ENCODE measurements at regions not wholly inside any gene's neighbourhood (a gene's known extent, or its start where the extent isn't known, plus 50 kb on each side); places are given as distances from the start of the nearest gene placed in this dataset.

GRCh38 chr9:80285326-80285725, 713.6 kb downstream of the TLE4 start:
- DNase-seq: no peak

DNA sequence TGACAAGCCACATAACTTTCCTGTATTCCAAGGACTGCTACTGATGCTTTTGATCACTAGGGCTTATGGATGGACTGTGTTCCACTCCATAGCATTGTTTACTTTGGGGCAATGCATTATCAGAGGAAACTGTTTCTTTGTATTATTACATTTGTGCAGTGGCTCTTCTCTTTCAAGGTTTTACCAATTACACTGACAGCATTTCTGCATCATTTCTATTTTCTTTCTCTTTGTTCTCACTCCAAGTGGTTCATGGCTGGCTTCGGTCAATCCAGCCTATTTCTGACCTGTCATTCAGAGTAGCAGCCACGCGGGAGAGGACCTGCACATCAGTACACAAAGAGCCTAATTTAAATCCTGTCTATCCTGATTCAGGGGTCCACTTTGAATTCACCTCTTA, 711.0 kb downstream of the TLE4 start:
- DNase-seq: no peak

- no peak for DNase-seq
Measured at GRCh38 chr9:80259079-80259478, 687.3 kb downstream of the TLE4 start.

- no peak for DNase-seq
Measured at GRCh38 chr9:80251778-80252177, 680.0 kb downstream of the TLE4 start.

DNA sequence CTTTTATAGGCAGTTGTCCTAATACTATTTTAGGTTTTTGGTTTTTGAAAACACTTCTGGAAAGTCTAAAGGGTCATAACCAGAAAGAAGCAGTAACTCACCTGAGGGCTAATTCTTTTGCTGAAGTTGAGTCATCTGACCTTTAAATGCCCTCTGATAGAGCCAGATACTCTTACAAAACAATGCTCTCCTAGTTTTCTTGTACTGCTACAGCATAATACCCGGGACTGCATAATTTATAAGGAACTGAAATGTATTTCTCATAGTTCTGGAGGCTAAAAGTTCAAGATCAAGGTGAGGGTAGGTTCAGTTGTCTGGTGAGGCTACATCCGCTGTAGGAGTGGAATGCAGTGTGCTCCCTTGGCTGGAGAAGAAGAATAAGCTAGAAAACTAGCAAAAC, 670.3 kb downstream of the TLE4 start:
- DNase-seq: no peak

- no peak for DNase-seq
Measured at GRCh38 chr9:80235752-80236151, 664.0 kb downstream of the TLE4 start.

DNA sequence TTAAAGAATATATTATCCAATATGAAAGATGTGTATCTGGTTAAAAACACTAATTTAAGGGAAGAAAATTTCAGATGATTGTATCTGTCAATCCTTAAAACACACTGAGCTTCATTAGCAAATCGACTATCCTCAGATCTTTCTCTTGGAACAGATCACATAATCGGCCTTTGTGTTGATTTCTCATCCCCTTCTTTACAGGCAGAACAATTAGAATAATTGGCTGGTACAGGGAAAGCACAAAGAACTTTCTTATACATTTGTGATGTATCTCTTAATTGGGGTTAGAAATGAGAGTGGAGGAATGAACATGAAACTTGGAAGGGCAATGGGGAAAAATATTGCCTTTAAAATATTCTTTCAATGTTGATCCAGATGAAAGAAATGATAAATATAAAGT, 662.1 kb downstream of the TLE4 start:
- DNase-seq: no peak

GRCh38 chr9:80233102-80233843, 661.5 kb downstream of the TLE4 start:
- no peak for DNase-seq

DNA sequence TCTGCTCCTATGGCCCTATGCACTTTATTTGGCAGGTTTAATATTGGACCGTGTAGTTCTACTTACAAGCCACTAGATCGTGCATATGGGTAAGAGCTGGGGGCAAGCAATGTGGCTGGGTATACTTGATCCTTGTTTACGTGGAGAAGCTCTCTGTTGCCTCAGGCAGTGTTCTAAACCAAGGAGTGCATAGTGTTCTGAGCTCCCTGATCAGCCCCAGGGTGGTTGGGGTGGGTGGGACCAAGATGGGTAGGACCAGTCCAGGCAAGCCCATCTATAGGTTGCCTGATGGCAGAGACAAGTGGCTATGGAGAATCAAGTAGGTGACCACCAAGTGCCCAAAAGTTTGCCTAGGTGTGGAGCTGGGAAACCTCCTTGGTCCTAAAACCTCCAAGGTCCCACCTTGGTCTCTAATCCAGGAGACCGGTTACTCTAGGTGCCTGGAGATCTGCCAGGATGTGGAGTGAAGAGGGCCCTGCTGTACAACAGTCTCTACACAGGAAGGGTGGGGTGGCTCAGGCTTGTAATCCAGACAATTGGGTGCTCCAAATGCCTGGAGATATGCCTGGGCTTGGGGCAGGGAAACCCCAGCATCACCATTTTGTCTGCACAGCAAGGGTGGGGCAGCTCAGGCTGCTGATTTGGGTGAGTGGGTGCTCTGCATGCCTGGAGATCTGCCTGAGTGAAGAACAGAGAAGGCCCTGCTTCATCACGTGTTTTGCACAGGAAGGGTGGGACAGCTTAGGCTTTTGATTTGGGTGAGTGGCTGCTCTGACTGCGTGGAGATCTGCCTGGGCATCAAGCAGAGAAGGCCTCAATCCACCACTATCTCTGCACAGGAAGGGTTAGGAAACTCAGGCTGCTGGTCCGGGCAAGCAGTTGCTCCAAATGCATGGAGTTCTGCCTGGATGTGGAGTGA, 659.8 kb downstream of the TLE4 start:
- DNase-seq: no peak

GRCh38 chr9:80223897-80224296, 652.1 kb downstream of the TLE4 start:
- DNase-seq: no peak

DNA sequence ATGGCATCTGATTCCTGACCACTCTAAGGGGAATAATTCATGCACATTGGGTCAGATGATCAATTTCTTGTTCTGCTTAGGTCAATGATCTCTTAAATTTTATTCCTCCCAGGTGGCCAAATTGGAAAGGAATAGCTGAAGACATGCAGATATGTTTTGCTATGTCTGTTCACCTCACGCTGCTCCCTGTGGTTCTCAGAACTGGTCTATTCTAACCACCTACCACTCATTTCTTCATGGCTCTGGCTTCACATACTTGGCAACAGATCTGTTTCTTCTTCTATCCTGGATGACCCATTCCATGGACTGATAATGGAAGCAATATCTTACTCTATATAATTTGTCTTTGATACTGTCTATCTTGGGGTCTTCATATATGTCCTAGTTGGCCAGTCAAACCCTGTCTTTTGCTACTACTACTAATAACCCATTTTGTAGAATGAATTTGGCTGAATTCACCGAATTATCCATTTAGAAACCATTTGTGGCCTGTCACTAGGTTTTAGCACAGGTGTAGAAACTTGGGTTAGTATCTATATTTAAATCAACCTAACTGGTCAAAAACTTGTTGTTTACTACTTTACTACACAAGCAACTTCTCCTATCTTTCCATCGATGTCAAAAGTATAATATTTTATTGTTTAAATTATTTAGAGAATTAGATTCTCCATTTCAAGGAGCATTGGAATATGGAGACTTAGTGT, 650.9 kb downstream of the TLE4 start:
- DNase-seq: no peak

GRCh38 chr9:80218328-80218727, 646.6 kb downstream of the TLE4 start:
- no peak for DNase-seq

DNA sequence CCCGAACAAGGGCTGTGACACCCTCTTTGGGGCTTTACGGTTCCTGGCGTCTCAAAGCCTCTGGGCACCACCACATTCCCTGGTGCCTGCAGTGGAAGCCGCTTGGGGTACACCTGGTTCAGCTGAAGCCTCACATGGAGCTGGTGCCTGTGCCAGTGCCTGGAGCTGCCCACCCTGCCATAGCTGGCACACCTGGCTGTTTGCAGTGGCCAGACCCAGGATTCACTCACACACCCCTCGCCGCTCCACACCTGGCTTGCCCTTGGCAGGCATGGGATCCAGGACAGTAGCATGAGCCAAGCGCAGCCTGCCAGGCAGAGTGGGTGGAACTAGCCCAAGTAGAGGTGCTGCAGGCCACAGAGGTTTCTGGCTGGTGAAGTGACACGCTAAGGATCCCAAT, 641.8 kb downstream of the TLE4 start:
- DNase-seq: no peak

- no peak for DNase-seq
Measured at GRCh38 chr9:80208696-80209095, 636.9 kb downstream of the TLE4 start.

- no peak for DNase-seq
Measured at GRCh38 chr9:80204054-80204453, 632.3 kb downstream of the TLE4 start.

DNA sequence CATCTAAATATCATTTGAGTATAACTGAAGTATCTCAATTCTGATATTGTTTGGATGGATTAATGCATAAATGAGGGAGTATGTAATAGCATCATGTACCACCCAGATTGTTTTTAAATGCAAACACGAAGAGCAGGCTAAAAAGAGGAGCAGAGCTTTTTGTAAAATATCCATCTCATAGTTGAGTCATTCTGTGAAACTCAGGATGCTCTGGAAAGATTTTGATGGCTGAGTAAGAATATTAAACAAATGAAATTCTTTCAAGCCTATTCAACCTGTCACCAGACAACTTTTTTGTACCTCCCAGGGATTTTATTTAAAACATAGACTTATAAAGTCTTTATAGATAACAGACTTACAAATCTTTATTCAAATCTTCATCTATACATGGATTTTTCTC, 625.9 kb downstream of the TLE4 start:
- no peak for DNase-seq

DNA sequence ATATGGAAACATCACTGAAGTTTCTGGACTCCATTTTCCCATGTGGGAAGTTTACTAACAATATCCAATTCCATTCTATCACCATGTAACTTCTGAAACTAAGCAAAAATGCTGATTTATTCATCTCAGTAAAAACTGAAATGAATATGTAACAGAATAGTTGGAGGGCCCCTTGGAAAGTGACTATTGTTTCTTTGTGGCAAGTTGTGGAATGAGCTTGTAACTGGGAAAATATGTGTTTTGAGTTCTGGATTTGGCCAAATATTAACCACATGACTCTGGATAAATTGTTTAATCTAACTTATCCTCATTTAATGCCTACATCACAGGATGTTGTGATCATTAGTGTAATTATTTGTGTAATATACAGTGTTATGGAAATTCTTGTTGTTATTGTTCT, 619.3 kb downstream of the TLE4 start:
- no peak for DNase-seq

- DNase-seq: no peak
Measured at GRCh38 chr9:80188579-80188978, 616.8 kb downstream of the TLE4 start.

DNA sequence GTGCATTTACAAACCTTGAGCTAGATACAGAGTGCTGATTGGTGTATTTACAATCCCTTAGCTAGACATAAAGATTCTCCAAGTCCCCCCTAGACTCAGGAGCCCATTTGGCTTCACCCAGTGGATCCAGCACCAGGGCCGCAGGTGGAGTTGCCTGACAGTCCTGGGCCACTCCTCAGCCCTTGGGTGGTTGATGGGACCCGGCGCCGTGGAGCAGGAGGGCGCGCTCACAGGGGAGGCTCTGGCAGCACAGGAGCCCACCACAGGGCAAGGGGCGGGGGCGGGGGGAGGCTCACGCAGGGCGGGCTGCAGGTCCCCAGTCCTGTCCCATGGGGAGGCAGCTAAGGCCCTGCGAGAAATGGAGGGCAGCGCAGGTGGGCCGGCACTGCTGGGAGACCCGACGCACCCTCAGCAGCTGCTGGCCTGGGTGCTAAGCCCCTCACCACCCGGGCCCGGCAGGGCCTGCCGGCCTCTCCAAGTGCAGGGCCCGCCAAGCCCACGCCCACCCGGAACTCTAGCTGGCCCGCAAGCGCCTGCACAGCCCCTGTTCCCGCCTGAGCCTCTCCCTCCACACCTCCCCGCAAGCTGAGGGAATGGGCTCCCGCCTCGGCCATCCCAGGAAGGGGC, 613.5 kb downstream of the TLE4 start:
- no peak for DNase-seq

- no peak for DNase-seq
Measured at GRCh38 chr9:80177949-80178480, 606.2 kb downstream of the TLE4 start.

DNA sequence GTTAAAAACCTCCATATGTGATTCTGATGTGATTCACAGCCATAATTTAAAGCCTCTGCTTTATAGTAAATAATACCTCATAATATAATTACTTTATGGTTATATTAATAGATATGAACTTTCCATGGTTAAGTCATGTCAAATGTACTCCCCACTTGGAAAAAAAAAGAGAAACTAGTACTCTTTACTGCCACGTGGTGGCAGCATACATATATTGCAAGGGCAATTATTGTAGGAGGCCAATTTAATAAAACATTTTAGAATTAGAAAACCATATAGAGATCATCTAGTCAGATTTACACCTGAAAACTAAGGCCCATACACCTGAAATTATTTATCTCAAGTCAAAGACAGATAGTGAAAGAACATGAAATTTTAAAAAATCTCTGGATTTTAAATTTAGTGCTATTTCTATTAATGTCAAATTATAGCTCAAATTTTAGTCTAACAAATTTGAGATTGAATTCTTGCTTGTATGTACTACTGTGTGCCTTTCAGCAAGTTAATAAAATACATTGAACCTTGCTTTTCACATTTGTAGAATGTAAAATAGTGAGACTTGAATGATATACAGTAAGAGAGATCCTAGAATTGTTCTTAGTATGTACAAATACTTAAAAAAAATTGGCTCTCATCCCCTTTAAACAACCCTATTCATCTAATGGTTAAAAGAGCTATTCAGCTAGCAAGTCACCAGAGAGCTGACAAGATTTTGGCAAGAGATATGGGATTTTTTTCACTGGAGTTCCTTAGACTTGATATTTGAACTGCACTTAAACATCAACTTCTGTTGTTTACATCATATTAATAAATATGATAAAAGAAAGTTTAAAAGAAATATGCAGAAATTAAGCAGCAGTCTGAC, 603.8 kb downstream of the TLE4 start:
- peak; percentile 36 for DNase-seq

- no peak for DNase-seq
Measured at GRCh38 chr9:80163889-80164288, 592.1 kb downstream of the TLE4 start.
